HepG2 (cell line): ENCODE measurements at regions not wholly inside any gene's neighbourhood (a gene's known extent, or its start where the extent isn't known, plus 50 kb on each side); places are given as distances from the start of the nearest gene placed in this dataset.

Experiments used
- ATAC-seq: fragments of 200-7000 bp; cut with Tn5 transposase; 3 replicates; pipeline ENCODE4 v1.9.1; 2020; ENCODE audit warnings: mild to moderate bottlenecking, moderate library complexity
- BruUV-seq: library from RNA; stranded (reverse); fragments of 400-500 nt; replicated peaks from 2 replicates; lab custom pipeline; 2021; lab: Mats Ljungman, UMichigan
- CTCF ChIA-PET: fragments of 300-600 bp; formaldehyde crosslinking; extraction: SDS; loops from one replicate; lab custom pipeline; 2021; ENCODE audit warnings: low total read pairs, inconsistent platforms, low intra/inter-chr PET ratio; lab: Yijun Ruan, JAX
- POLR2A ChIA-PET: fragments of 350-600 bp; sonication (Branson Sonifier 250); formaldehyde crosslinking; loops from one replicate; lab custom pipeline; 2020; ENCODE audit warnings: antibody characterized with exemption, inconsistent platforms; lab: Yijun Ruan, JAX
- DNase-seq: peaks from one replicate; pipeline ENCODE4 v3.0.0-alpha.2; 2015; ENCODE audit warnings: low spot score
- FAIRE-seq: peaks from 3 replicates; lab custom pipeline; 2011; peaks lifted over from hg19 to GRCh38; lab: Jason Lieb, UNC
- H2AFZ ChIP-seq: one replicate; pipeline ENCODE4 v1.6.1; 2011; ENCODE audit warnings: low read length, inconsistent platforms
- H3K27ac ChIP-seq: fragments of 300-600 bp; 3 replicates; pipeline ENCODE4 v1.8.0; 2011; ENCODE audit warnings: mixed run types, mild to moderate bottlenecking, mixed read lengths, low read length, inconsistent platforms; ENCODE audit not compliant: insufficient read depth; ENCODE audit errors: extremely low read length
- H3K27me3 ChIP-seq, 2 experiments: fragments of 200-600 bp in 1 of 2; 2 replicates in 1 of 2; 3 replicates in 1 of 2; pipeline versions ENCODE4 v1.6.0 to v1.8.0; 2011; ENCODE audit warnings: low read length in 2 of 2, mild to moderate bottlenecking in 2 of 2, moderate library complexity in 2 of 2, inconsistent platforms in 1 of 2; ENCODE audit not compliant: insufficient read depth in 2 of 2, control insufficient read depth in 1 of 2
- H3K36me3 ChIP-seq, 2 experiments: fragments of 200-600 bp in 1 of 2; replicated peaks in 1 of 2; 2 replicates in 1 of 2; 3 replicates in 1 of 2; pipeline versions ENCODE4 v1.5.1 to v1.8.0; 2011; ENCODE audit warnings: low read length in 2 of 2, inconsistent platforms in 1 of 2; ENCODE audit not compliant: insufficient read depth in 2 of 2, control insufficient read depth in 1 of 2
- H3K4me1 ChIP-seq: 2 replicates; pipeline ENCODE4 v1.5.1; 2012; ENCODE audit warnings: low read length, inconsistent platforms; ENCODE audit not compliant: insufficient read depth
- H3K4me2 ChIP-seq: 2 replicates; pipeline ENCODE4 v1.6.0; 2011; ENCODE audit warnings: low read depth, low read length, inconsistent platforms
- H3K4me3 ChIP-seq, 3 experiments: fragments of 200-600 bp in 1 of 3; sonication (generic), shearing (Covaris generic) in 1 of 3; replicated peaks in 1 of 3; 2 replicates each; pipeline ENCODE4 v1.5.1; 2011 to 2016; ENCODE audit warnings: low read length in 3 of 3, inconsistent platforms in 2 of 3, low read depth in 2 of 3, mild to moderate bottlenecking in 2 of 3, control low read depth in 1 of 3, mixed read lengths in 1 of 3; ENCODE audit not compliant: insufficient read depth in 1 of 3
- H3K79me2 ChIP-seq: one replicate; pipeline ENCODE4 v1.6.1; 2011; ENCODE audit warnings: low read length, inconsistent platforms; ENCODE audit not compliant: insufficient read depth
- H3K9ac ChIP-seq: 2 replicates; pipeline ENCODE4 v1.6.0; 2011; ENCODE audit warnings: mild to moderate bottlenecking, low read depth, low read length, inconsistent platforms; ENCODE audit not compliant: insufficient read depth
- H3K9me3 ChIP-seq: 2 replicates; pipeline ENCODE4 v1.5.1; 2012; ENCODE audit warnings: mild to moderate bottlenecking, low read length
- H4K20me1 ChIP-seq: 2 replicates; pipeline ENCODE4 v1.6.0; 2011; ENCODE audit warnings: inconsistent platforms, mild to moderate bottlenecking, low read length, moderate library complexity; ENCODE audit not compliant: insufficient read depth
- FLYWCH1 ChIP-seq: sonication (generic); formaldehyde crosslinking; IDR thresholded peaks from 2 replicates; pipeline ENCODE4 v1.8.1; 2023; ENCODE audit warnings: mild to moderate bottlenecking, missing genetic modification reagents
- GATA4 ChIP-seq: sonication (generic); IDR thresholded peaks from 2 replicates; pipeline ENCODE4 v1.6.1; 2016; ENCODE audit warnings: antibody characterized with exemption, low read depth, borderline replicate concordance
- HOXA5 ChIP-seq: sonication (generic); formaldehyde crosslinking; IDR thresholded peaks from 2 replicates; pipeline ENCODE4 v1.4.0; 2020; ENCODE audit warnings: missing genetic modification reagents
- KAT2B ChIP-seq: fragments of 150-350 bp; IDR thresholded peaks from 2 replicates; pipeline ENCODE4 v1.6.1; 2014; ENCODE audit warnings: low read depth, low read length, borderline replicate concordance
- MAFG ChIP-seq: sonication (generic); formaldehyde crosslinking; IDR thresholded peaks from 2 replicates; pipeline ENCODE4 v1.5.1; 2020; ENCODE audit warnings: mild to moderate bottlenecking, missing genetic modification reagents
- MEF2D ChIP-seq: sonication (generic); formaldehyde crosslinking; IDR thresholded peaks from 2 replicates; pipeline ENCODE4 v1.5.1; 2020; ENCODE audit warnings: mild to moderate bottlenecking, missing genetic modification reagents
- NCOA5 ChIP-seq: sonication (generic); formaldehyde crosslinking; IDR thresholded peaks from 2 replicates; pipeline ENCODE4 v1.4.0; 2020; ENCODE audit warnings: missing genetic modification reagents
- ZNF121 ChIP-seq: sonication (generic); formaldehyde crosslinking; IDR thresholded peaks from 2 replicates; pipeline ENCODE4 v1.5.0; 2020; ENCODE audit warnings: mild to moderate bottlenecking, missing genetic modification reagents
- ZNF598 ChIP-seq: sonication (generic); formaldehyde crosslinking; IDR thresholded peaks from 2 replicates; pipeline ENCODE4 v1.5.1; 2020; ENCODE audit warnings: mild to moderate bottlenecking, missing genetic modification reagents, borderline replicate concordance
- ZNF768 ChIP-seq: sonication (generic); formaldehyde crosslinking; IDR thresholded peaks from 2 replicates; pipeline ENCODE4 v1.4.0; 2020; ENCODE audit warnings: missing genetic modification reagents
- WGBS: methylation state at CpG from one replicate; pipeline ENCODE4 v1.1.6; 2017; ENCODE audit warnings: low lambda C conversion rate; 5-methylcytosine and 5-hydroxymethylcytosine counted together
- in situ Hi-C: cut with HindIII; loops from 2 replicates; pipeline ENCODE4 v1.10.0; 2017; ENCODE audit warnings: low pct_unique_long_range_greater_than_20kb; ENCODE audit not compliant: extremely low pct_ligation_motif_present
- intact Hi-C: fragments of 100-400 bp; cut with micrococcal nuclease; formaldehyde crosslinking; loops from one replicate; pipeline ENCODE4 v1.10.0; 2022; ENCODE audit not compliant: unreplicated experiment
- TF ChIP-seq, protein P1 (sequence below): sonication (generic); formaldehyde crosslinking; IDR thresholded peaks from 2 replicates; pipeline ENCODE4 v1.8.1; 2022; ENCODE audit warnings: mild to moderate bottlenecking, missing genetic modification reagents
- TF ChIP-seq, protein P2 (sequence below): sonication (generic); formaldehyde crosslinking; IDR thresholded peaks from 2 replicates; pipeline ENCODE4 v1.5.0; 2020; ENCODE audit warnings: mild to moderate bottlenecking, missing genetic modification reagents, moderate library complexity
- TF ChIP-seq, protein P3 (sequence below): sonication (generic); formaldehyde crosslinking; IDR thresholded peaks from 2 replicates; pipeline ENCODE4 v1.9.0; 2021; ENCODE audit warnings: missing genetic modification reagents, borderline replicate concordance

DNA sequence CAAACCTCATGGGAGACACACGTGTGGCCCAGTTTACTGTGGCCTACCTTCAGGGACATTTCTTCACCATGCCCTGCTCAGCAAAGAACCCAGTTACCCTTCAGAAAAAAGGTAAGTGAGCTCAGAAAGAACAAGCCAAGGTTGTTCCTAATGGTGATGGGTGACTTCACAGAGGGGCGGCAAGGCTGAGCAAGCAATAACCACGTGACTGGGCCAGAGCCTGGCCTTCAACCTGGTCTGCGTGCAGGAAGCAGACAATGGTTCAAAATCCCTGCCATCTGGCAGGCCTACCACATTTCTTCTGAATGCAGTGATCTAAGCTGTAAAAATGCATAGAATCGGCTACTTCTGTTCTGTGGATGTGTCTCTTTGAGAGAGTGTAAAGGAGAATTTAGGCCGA is 115.5 kb upstream of the CST7 start (continued):
- TF ChIP-seq, protein P1, sequence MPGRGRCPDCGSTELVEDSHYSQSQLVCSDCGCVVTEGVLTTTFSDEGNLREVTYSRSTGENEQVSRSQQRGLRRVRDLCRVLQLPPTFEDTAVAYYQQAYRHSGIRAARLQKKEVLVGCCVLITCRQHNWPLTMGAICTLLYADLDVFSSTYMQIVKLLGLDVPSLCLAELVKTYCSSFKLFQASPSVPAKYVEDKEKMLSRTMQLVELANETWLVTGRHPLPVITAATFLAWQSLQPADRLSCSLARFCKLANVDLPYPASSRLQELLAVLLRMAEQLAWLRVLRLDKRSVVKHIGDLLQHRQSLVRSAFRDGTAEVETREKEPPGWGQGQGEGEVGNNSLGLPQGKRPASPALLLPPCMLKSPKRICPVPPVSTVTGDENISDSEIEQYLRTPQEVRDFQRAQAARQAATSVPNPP (CRISPR knock-in tag), result no peak

DNA sequence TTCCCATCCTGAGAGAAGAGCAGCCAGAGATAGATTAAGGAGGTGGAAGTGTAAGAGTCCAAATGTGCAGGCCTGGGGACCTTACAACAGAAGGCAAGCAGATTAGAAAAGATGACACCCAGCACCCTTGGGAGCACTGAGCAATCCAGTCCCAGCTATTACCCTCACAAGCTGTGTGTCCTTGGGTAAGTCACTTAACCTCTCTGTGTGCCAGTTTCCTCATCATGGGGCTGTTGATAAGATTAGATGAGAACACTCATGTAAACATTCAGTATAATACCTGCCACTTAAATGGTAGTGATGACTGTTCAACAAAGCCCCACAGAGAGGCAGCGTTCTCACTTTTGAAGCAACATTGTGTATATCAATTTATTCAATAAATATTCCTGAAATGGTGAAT is 114.8 kb upstream of the CST7 start:
- FAIRE-seq, result no peak

DNA sequence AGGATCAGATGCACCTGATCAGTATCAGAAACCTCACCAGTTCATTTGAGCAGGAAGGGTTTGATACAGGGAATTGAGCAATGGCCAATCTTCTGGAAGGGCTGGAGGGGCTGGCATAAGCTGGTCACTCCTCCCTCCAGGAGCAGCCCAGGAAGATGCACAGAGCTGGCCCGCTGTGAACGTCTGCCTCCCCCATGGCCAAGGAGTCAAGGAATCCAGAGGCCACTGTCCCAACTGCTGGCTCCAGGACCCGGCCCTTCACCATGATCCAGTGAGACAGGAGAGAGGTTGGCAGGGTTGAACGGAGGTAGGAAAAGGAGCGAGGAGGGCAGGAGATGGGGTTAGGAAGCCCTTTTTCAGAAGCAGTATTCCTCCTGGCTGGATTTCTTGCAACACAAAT is 113.9 kb upstream of the CST7 start:
- ChIA-PET CTCF (no interaction called here), POLR2A (no interaction called here)
- WGBS, result 3% methylated on average over 5 of the region's 5 CpGs
- H3K4me3 ChIP-seq, result no peak overlapping the region
- no TSS peak for BruUV-seq
- no peaks in the 10 kb centered on the region for H3K36me3 ChIP-seq
- H4K20me1 ChIP-seq, result no peaks in the 10 kb centered on the region
- H3K4me1 ChIP-seq, result no peaks in the 10 kb centered on the region
- no peaks in the 10 kb centered on the region for H3K79me2 ChIP-seq
- ATAC-seq (no peak), DNase-seq (no peak), FAIRE-seq (no peak)
- intact Hi-C loops, result no loop called here
- no peaks in the 10 kb centered on the region for H3K9me3 ChIP-seq
- H3K27ac ChIP-seq, result no peak overlapping the region
- H2AFZ ChIP-seq, result no peak overlapping the region
- H3K4me2 ChIP-seq, result no peak overlapping the region
- peaks cover 0 to 12% of the 10 kb centered on the region in 2 experiments; a peak in 1 of 5 replicates for H3K27me3 ChIP-seq
- no peak overlapping the region for H3K9ac ChIP-seq
- in situ Hi-C loops, result loop anchor here (10.0 kb wide), 1 partner anchor 60 kb away; no protein-coding TSS in a partner anchor
- TF ChIP-seq ZNF121 (CRISPR knock-in tag), result no peak
- TF ChIP-seq, protein P2, sequence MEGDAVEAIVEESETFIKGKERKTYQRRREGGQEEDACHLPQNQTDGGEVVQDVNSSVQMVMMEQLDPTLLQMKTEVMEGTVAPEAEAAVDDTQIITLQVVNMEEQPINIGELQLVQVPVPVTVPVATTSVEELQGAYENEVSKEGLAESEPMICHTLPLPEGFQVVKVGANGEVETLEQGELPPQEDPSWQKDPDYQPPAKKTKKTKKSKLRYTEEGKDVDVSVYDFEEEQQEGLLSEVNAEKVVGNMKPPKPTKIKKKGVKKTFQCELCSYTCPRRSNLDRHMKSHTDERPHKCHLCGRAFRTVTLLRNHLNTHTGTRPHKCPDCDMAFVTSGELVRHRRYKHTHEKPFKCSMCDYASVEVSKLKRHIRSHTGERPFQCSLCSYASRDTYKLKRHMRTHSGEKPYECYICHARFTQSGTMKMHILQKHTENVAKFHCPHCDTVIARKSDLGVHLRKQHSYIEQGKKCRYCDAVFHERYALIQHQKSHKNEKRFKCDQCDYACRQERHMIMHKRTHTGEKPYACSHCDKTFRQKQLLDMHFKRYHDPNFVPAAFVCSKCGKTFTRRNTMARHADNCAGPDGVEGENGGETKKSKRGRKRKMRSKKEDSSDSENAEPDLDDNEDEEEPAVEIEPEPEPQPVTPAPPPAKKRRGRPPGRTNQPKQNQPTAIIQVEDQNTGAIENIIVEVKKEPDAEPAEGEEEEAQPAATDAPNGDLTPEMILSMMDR (CRISPR knock-in tag), result no peak
- TF ChIP-seq FLYWCH1, result no peak
- TF ChIP-seq, protein P3, sequence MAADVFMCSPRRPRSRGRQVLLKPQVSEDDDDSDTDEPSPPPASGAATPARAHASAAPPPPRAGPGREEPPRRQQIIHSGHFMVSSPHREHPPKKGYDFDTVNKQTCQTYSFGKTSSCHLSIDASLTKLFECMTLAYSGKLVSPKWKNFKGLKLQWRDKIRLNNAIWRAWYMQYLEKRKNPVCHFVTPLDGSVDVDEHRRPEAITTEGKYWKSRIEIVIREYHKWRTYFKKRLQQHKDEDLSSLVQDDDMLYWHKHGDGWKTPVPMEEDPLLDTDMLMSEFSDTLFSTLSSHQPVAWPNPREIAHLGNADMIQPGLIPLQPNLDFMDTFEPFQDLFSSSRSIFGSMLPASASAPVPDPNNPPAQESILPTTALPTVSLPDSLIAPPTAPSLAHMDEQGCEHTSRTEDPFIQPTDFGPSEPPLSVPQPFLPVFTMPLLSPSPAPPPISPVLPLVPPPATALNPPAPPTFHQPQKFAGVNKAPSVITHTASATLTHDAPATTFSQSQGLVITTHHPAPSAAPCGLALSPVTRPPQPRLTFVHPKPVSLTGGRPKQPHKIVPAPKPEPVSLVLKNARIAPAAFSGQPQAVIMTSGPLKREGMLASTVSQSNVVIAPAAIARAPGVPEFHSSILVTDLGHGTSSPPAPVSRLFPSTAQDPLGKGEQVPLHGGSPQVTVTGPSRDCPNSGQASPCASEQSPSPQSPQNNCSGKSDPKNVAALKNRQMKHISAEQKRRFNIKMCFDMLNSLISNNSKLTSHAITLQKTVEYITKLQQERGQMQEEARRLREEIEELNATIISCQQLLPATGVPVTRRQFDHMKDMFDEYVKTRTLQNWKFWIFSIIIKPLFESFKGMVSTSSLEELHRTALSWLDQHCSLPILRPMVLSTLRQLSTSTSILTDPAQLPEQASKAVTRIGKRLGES, result no peak
- TF ChIP-seq MEF2D (CRISPR knock-in tag), result no peak
- TF ChIP-seq MAFG (CRISPR knock-in tag), result no peak
- TF ChIP-seq KAT2B, result no peak
- no peak for TF ChIP-seq NCOA5 (CRISPR knock-in tag)
- TF ChIP-seq GATA4, result no peak
- no peak for TF ChIP-seq ZNF598 (CRISPR knock-in tag)

More for the DNA sequence above, 114.8 kb upstream of the CST7 start:
- Histone ChIP-seq H3K79me2 (no peaks in the 10 kb centered on the region), H3K9ac (no peak overlapping the region), H3K27ac (no peak overlapping the region), H3K4me3 (no peak overlapping the region), H4K20me1 (no peaks in the 10 kb centered on the region), H2AFZ (no peak overlapping the region), H3K36me3 (no peaks in the 10 kb centered on the region), H3K9me3 (no peaks in the 10 kb centered on the region), H3K4me2 (no peak overlapping the region), H3K27me3 (peaks cover 0 to 12% of the 10 kb centered on the region in 2 experiments; a peak in 1 of 5 replicates), H3K4me1 (no peaks in the 10 kb centered on the region)
- ChIA-PET POLR2A (no interaction called here), CTCF (no interaction called here)
- BruUV-seq, result no TSS peak
- WGBS, result 5% methylated on average over 1 of the region's 1 CpG
- intact Hi-C loops, result no loop called here
- no peak for ATAC-seq
- DNase-seq, result no peak
- in situ Hi-C loops, result loop anchor here (10.0 kb wide), 1 partner anchor 60 kb away; no protein-coding TSS in a partner anchor
- TF ChIP-seq ZNF768 (CRISPR knock-in tag) (peak; percentile 47; the same call in 1 of the 2 replicates), HOXA5 (no peak)
